Endothelial cell of umbilical vein (primary cell): ENCODE measurements at regions not wholly inside any gene's neighbourhood (a gene's known extent, or its start where the extent isn't known, plus 50 kb on each side); places are given as distances from the start of the nearest gene placed in this dataset.

Source experiments
- BruUV-seq: library from RNA; stranded (reverse); fragments of 400-500 nt; replicated peaks from 2 replicates; lab custom pipeline; 2021; lab: Mats Ljungman, UMichigan
- CTCF ChIA-PET: fragments of 300-600, 350-600 bp; sonication (Branson Sonifier 250); formaldehyde crosslinking; loops from one replicate; lab custom pipeline; 2021; ENCODE audit warnings: antibody characterized with exemption, inconsistent platforms; lab: Charles Lee
- POLR2A ChIA-PET: fragments of 300-600, 350-600 bp; sonication (Branson Sonifier 250); formaldehyde crosslinking; loops from one replicate; lab custom pipeline; 2021; ENCODE audit warnings: antibody characterized with exemption, inconsistent platforms; lab: Charles Lee
- DNase-seq: peaks from one replicate; pipeline ENCODE4 v3.0.0-alpha.2; 2011; ENCODE audit warnings: low read depth, low spot score
- FAIRE-seq: peaks from 2 replicates; lab custom pipeline; 2011; peaks lifted over from hg19 to GRCh38; lab: Jason Lieb, UNC
- H2AFZ ChIP-seq: 2 replicates; pipeline ENCODE4 v1.6.0; 2012; ENCODE audit warnings: low read depth, low read length, control low read depth, inconsistent platforms
- H3K27ac ChIP-seq: 2 replicates; pipeline ENCODE4 v1.5.1; 2011; ENCODE audit warnings: low read depth, mild to moderate bottlenecking, control low read depth, low read length, moderate library complexity; ENCODE audit not compliant: insufficient read depth
- H3K27me3 ChIP-seq, 2 experiments: 2 replicates each; pipeline versions ENCODE4 v1.6.0 to v1.6.1; 2011; ENCODE audit warnings: low read length in 2 of 2, mixed read lengths in 1 of 2; ENCODE audit not compliant: control insufficient read depth in 2 of 2, insufficient read depth in 2 of 2
- H3K36me3 ChIP-seq, 2 experiments: 2 replicates in 1 of 2; 3 replicates in 1 of 2; pipeline ENCODE4 v1.5.1; 2011; ENCODE audit warnings: low read length in 2 of 2, mild to moderate bottlenecking in 1 of 2, moderate library complexity in 1 of 2; ENCODE audit not compliant: control insufficient read depth in 2 of 2, insufficient read depth in 2 of 2; ENCODE audit errors: extremely low read depth in 1 of 2
- H3K4me1 ChIP-seq: 3 replicates; pipeline ENCODE4 v1.5.1; 2011; ENCODE audit warnings: mild to moderate bottlenecking, low read length; ENCODE audit not compliant: control insufficient read depth, insufficient read depth; ENCODE audit errors: extremely low read depth
- H3K4me2 ChIP-seq: 2 replicates; pipeline ENCODE4 v1.6.1; 2011; ENCODE audit warnings: low read length, control low read depth, mixed read lengths; ENCODE audit not compliant: insufficient read depth
- H3K4me3 ChIP-seq, 3 experiments: fragments of 200-600 bp in 1 of 3; sonication (generic), shearing (Covaris generic) in 1 of 3; replicated peaks in 1 of 3; 2 replicates each; pipeline ENCODE4 v1.5.1; 2011 to 2016; ENCODE audit warnings: control low read depth in 3 of 3, low read length in 3 of 3, mild to moderate bottlenecking in 2 of 3, inconsistent platforms in 1 of 3, low read depth in 1 of 3, moderate library complexity in 1 of 3; ENCODE audit not compliant: insufficient read depth in 1 of 3
- H3K79me2 ChIP-seq: 2 replicates; pipeline ENCODE4 v1.6.0; 2012; ENCODE audit warnings: low read length, inconsistent platforms; ENCODE audit not compliant: control insufficient read depth, insufficient read depth
- H3K9ac ChIP-seq: replicated peaks from 2 replicates; pipeline ENCODE3; 2011; ENCODE audit warnings: low read length, control low read depth; ENCODE audit not compliant: insufficient read depth; ENCODE audit errors: extremely low read depth
- H3K9me1 ChIP-seq: replicated peaks from 3 replicates; pipeline ENCODE4 v1.6.0; 2011; ENCODE audit warnings: mild to moderate bottlenecking, low read length; ENCODE audit not compliant: control insufficient read depth, insufficient read depth; ENCODE audit errors: extremely low read depth
- H3K9me3 ChIP-seq: replicated peaks from 2 replicates; pipeline ENCODE4 v1.5.1; 2012; ENCODE audit warnings: low read length, inconsistent platforms; ENCODE audit not compliant: control insufficient read depth, insufficient read depth
- H4K20me1 ChIP-seq: replicated peaks from 2 replicates; pipeline ENCODE3; 2011; ENCODE audit warnings: mild to moderate bottlenecking, low read length; ENCODE audit not compliant: control insufficient read depth, insufficient read depth; ENCODE audit errors: extremely low read depth
- CTCF ChIP-seq, 2 donors: IDR thresholded peaks; 1 replicate in 1 of 2; 2 replicates in 1 of 2; pipeline ENCODE4 v1.5.1; 2011; ENCODE audit warnings: low read length in 2 of 2, mild to moderate bottlenecking in 2 of 2, moderate library complexity in 2 of 2, control low read depth in 1 of 2, inconsistent platforms in 1 of 2, low read depth in 1 of 2; ENCODE audit not compliant: insufficient read depth in 1 of 2; ENCODE audit errors: extremely low read depth in 1 of 2
- EZH2 ChIP-seq: IDR thresholded peaks from 2 replicates; pipeline ENCODE4 v1.6.1; 2012; ENCODE audit warnings: borderline replicate concordance, low read depth, mild to moderate bottlenecking, moderate library complexity, low read length, inconsistent platforms; ENCODE audit not compliant: severe bottlenecking
- FOS ChIP-seq: IDR thresholded peaks from 2 replicates; pipeline ENCODE4 v1.6.1; 2011; ENCODE audit warnings: mild to moderate bottlenecking, low read length, moderate library complexity, borderline replicate concordance; ENCODE audit not compliant: insufficient read depth
- GATA2 ChIP-seq: IDR thresholded peaks from 2 replicates; pipeline ENCODE4 v1.7.0; 2011; ENCODE audit warnings: low read depth, mild to moderate bottlenecking, moderate library complexity, mixed read lengths, low read length; ENCODE audit not compliant: insufficient read length, insufficient read depth
- JUN ChIP-seq: IDR thresholded peaks from 2 replicates; pipeline ENCODE4 v1.6.1; 2011; ENCODE audit warnings: borderline replicate concordance, low read depth; ENCODE audit not compliant: insufficient read length, insufficient read depth
- MAX ChIP-seq: IDR thresholded peaks from 2 replicates; pipeline ENCODE4 v1.6.1; 2011; ENCODE audit not compliant: insufficient read depth, insufficient read length
- MYC ChIP-seq: IDR thresholded peaks from one replicate; pipeline ENCODE4 v1.6.1; 2011; ENCODE audit warnings: mild to moderate bottlenecking, low read depth, low read length
- POLR2A ChIP-seq: IDR thresholded peaks from 2 replicates; pipeline ENCODE4 v1.6.1; 2012; ENCODE audit warnings: low read depth, mild to moderate bottlenecking, control low read depth, low read length
- POLR2AphosphoS5 ChIP-seq: IDR thresholded peaks from 2 replicates; pipeline ENCODE4 v1.6.1; 2012; ENCODE audit warnings: low read depth, mild to moderate bottlenecking, control low read depth, low read length, moderate library complexity; ENCODE audit not compliant: insufficient read depth
- dilution Hi-C: fragments of 300-500 bp; cut with MboI; formaldehyde crosslinking; loops from one replicate; pipeline ENCODE4 v1.15.0; 2019; ENCODE audit warnings: low sequenced_read_pairs; ENCODE audit not compliant: extremely low pct_ligation_motif_present
- intact Hi-C: fragments of 100-400 bp; cut with micrococcal nuclease; formaldehyde crosslinking; loops from one replicate; pipeline ENCODE4 v1.10.0; 2022

GRCh38 chr2:104772996-104773395 lies 80.9 kb upstream of the POU3F3 start:
- no peak for FAIRE-seq
- POLR2A ChIA-PET: no interaction called here

GRCh38 chr2:104774631-104775030 lies 79.3 kb upstream of the POU3F3 start:
- Histone ChIP-seq H3K36me3 (no peaks in the 10 kb centered on the region), H4K20me1 (no peaks in the 10 kb centered on the region), H3K4me3 (no peak overlapping the region), H2AFZ (no peak overlapping the region), H3K27me3 (no peaks in the 10 kb centered on the region), H3K9me3 (no peaks in the 10 kb centered on the region), H3K4me1 (no peaks in the 10 kb centered on the region), H3K9me1 (no peaks in the 10 kb centered on the region), H3K79me2 (no peaks in the 10 kb centered on the region), H3K9ac (no peak overlapping the region), H3K4me2 (no peak overlapping the region), H3K27ac (no peak overlapping the region)
- no TSS peak for BruUV-seq
- POLR2A ChIA-PET: no interaction called here
- intact Hi-C loops: no loop called here
- FAIRE-seq: no peak
- TF ChIP-seq MYC (no peak), MAX (no peak), POLR2A (no peak), CTCF (IDR thresholded peaks at IDR 0.05; ENCODE audit: extremely low read depth in 1 of 2, insufficient read depth in 1 of 2, low read depth in 1 of 2, low read length in 2 of 2) (no peak), POLR2AphosphoS5 (no peak), EZH2 (no peak), GATA2 (no peak), FOS (no peak), JUN (no peak)
- CTCF ChIA-PET: no interaction called here
- DNase-seq: no peak
- dilution Hi-C loops: no loop called here

More at GRCh38 chr2:104772996-104773395, 80.9 kb upstream of the POU3F3 start:
- Histone ChIP-seq H3K79me2 (no peaks in the 10 kb centered on the region), H4K20me1 (no peaks in the 10 kb centered on the region), H3K9ac (no peak overlapping the region), H3K4me2 (no peak overlapping the region), H3K9me3 (no peaks in the 10 kb centered on the region), H3K4me3 (no peak overlapping the region), H3K27ac (no peak overlapping the region), H3K9me1 (no peaks in the 10 kb centered on the region), H3K36me3 (no peaks in the 10 kb centered on the region), H3K27me3 (no peaks in the 10 kb centered on the region), H2AFZ (no peak overlapping the region), H3K4me1 (no peaks in the 10 kb centered on the region)
- intact Hi-C loops (no loop called here), dilution Hi-C loops (no loop called here)
- CTCF ChIA-PET: no interaction called here
- no peak for DNase-seq
- BruUV-seq: no TSS peak
- no peak for TF ChIP-seq MYC
- no peak for TF ChIP-seq POLR2AphosphoS5
- no peak for TF ChIP-seq CTCF (IDR thresholded peaks at IDR 0.05; ENCODE audit: extremely low read depth in 1 of 2, insufficient read depth in 1 of 2, low read depth in 1 of 2, low read length in 2 of 2)
